HL-60 (cell line): ENCODE measurements at regions not wholly inside any gene's neighbourhood (a gene's known extent, or its start where the extent isn't known, plus 50 kb on each side); places are given as distances from the start of the nearest gene placed in this dataset.
A peak's percentile ranks its signal among the peaks of the same experiment; 100 is the strongest.

ENCODE experiments used
- DNase-seq, 2 experiments: peaks; one replicate each; pipeline ENCODE4 v3.0.0-alpha.2; 2010 to 2020; ENCODE audit warnings: low read depth in 1 of 2, low spot score in 1 of 2
- H3K27ac ChIP-seq: fragments of 250-450 bp; sonication (Bioruptor Pico); replicated peaks from 2 replicates; pipeline ENCODE4 v1.5.1; 2020; ENCODE audit warnings: mild to moderate bottlenecking, moderate library complexity
- H3K27me3 ChIP-seq: fragments of 250-450 bp; sonication (Bioruptor Pico); 2 replicates; pipeline ENCODE4 v1.5.1; 2021; ENCODE audit warnings: mild to moderate bottlenecking, moderate library complexity; ENCODE audit not compliant: insufficient read depth, poor library complexity, severe bottlenecking
- H3K4me3 ChIP-seq: replicated peaks from 2 replicates; pipeline ENCODE4 v1.5.1; 2011; ENCODE audit warnings: mild to moderate bottlenecking, control low read depth, low read length; ENCODE audit not compliant: insufficient read depth
- GABPA ChIP-seq: IDR thresholded peaks from 2 replicates; pipeline ENCODE4 v1.6.1; 2012; ENCODE audit warnings: low read depth
- POLR2AphosphoS5 ChIP-seq: IDR thresholded peaks from 2 replicates; pipeline ENCODE4 v1.6.1; 2012; ENCODE audit warnings: low read depth
- SPI1 ChIP-seq: IDR thresholded peaks from 2 replicates; pipeline ENCODE4 v1.6.1; 2012; ENCODE audit warnings: low read depth, mild to moderate bottlenecking, borderline replicate concordance
- TF ChIP-seq, protein P1 (sequence below): IDR thresholded peaks from one replicate; pipeline ENCODE4 v1.5.1; 2011; ENCODE audit warnings: low read length, control low read depth, inconsistent platforms; ENCODE audit not compliant: insufficient read depth
- TF ChIP-seq, protein P2 (sequence below): IDR thresholded peaks from 2 replicates; pipeline ENCODE4 v1.6.1; 2012; ENCODE audit warnings: low read depth; ENCODE audit not compliant: insufficient replicate concordance

DNA sequence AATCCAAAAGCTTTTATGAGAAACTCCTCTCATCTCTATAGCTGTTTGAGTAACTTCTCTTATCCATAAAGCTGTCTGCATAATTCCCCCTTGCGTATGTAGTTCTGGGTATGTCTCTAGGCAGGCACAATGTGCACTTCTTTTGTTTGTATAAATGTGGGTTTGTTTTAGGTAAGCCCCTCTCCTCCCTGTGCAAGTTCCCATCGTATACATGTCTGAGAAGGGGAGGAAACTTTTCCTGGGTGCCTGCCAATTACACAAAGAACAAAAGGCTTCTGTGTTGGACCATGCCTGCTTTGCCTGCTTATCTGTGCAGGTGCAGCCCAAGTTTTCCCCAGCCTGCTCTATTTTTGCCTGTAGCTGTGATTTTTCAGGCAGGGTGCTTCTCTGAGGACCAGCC, 96.7 kb downstream of the CCER1 start:
- Histone ChIP-seq H3K4me3 (no peak overlapping the region), H3K27me3 (no peaks in the 10 kb centered on the region), H3K27ac (no peak overlapping the region)
- TF ChIP-seq, protein P1, sequence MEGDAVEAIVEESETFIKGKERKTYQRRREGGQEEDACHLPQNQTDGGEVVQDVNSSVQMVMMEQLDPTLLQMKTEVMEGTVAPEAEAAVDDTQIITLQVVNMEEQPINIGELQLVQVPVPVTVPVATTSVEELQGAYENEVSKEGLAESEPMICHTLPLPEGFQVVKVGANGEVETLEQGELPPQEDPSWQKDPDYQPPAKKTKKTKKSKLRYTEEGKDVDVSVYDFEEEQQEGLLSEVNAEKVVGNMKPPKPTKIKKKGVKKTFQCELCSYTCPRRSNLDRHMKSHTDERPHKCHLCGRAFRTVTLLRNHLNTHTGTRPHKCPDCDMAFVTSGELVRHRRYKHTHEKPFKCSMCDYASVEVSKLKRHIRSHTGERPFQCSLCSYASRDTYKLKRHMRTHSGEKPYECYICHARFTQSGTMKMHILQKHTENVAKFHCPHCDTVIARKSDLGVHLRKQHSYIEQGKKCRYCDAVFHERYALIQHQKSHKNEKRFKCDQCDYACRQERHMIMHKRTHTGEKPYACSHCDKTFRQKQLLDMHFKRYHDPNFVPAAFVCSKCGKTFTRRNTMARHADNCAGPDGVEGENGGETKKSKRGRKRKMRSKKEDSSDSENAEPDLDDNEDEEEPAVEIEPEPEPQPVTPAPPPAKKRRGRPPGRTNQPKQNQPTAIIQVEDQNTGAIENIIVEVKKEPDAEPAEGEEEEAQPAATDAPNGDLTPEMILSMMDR: no peak
- TF ChIP-seq, protein P2, sequence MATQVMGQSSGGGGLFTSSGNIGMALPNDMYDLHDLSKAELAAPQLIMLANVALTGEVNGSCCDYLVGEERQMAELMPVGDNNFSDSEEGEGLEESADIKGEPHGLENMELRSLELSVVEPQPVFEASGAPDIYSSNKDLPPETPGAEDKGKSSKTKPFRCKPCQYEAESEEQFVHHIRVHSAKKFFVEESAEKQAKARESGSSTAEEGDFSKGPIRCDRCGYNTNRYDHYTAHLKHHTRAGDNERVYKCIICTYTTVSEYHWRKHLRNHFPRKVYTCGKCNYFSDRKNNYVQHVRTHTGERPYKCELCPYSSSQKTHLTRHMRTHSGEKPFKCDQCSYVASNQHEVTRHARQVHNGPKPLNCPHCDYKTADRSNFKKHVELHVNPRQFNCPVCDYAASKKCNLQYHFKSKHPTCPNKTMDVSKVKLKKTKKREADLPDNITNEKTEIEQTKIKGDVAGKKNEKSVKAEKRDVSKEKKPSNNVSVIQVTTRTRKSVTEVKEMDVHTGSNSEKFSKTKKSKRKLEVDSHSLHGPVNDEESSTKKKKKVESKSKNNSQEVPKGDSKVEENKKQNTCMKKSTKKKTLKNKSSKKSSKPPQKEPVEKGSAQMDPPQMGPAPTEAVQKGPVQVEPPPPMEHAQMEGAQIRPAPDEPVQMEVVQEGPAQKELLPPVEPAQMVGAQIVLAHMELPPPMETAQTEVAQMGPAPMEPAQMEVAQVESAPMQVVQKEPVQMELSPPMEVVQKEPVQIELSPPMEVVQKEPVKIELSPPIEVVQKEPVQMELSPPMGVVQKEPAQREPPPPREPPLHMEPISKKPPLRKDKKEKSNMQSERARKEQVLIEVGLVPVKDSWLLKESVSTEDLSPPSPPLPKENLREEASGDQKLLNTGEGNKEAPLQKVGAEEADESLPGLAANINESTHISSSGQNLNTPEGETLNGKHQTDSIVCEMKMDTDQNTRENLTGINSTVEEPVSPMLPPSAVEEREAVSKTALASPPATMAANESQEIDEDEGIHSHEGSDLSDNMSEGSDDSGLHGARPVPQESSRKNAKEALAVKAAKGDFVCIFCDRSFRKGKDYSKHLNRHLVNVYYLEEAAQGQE: no peak
- TF ChIP-seq GABPA (no peak), SPI1 (no peak), POLR2AphosphoS5 (no peak)
- no peak for DNase-seq

DNA sequence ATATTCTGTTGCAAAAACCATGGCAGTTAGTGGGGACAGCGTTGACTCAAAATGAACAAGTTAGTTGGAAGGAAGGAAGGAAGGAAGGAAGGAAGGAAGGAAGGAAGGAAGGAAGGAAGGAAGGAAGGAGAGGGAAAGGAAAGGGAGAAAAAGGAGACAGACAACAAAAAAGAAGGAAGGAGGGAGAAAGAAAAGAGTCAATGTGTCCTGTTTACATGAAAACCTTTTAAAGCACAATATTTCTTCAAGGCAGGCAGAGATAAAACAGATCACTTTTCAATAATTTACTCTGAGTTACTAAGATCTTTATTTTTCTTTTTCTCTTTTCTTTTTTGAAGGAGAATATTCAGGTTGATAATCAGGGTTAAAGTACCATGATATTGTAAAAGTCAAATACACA, 99.4 kb downstream of the CCER1 start:
- TF ChIP-seq GABPA (no peak), SPI1 (no peak), POLR2AphosphoS5 (no peak)
- TF ChIP-seq, protein P1: no peak
- TF ChIP-seq, protein P2: no peak
- DNase-seq: no peak
- H3K4me3 ChIP-seq: no peak overlapping the region
- H3K27me3 ChIP-seq: no peaks in the 10 kb centered on the region
- H3K27ac ChIP-seq: no peak overlapping the region

DNA sequence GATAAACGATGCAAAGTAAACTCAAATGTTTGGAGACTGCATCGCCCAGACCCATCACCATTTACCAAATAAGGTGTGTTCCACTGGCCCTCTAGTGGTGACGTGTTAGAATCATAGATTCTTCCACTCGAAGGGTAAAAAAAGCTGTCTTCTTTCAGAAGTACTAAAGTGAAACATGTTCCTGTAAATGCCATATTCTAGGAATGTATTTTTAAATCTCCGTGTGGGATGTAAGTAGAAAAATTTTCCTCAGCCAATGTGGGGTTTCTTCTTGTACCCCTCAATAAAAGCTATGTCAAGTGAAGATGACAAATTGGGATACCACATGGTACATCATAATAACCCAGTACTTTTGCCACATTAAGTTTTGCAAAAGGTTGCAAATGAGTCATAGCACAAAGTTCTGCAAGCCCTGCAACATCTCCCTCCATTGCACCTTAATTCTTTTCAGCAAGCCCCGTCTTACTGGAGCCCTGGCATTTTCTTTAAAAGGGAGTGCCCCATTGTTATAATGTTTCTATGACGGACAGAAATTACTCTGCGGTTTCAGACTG, 100.8 kb downstream of the CCER1 start:
- H3K27ac ChIP-seq: no peak overlapping the region
- peak in 1 of 2 experiments; percentile 12 for DNase-seq
- no peak for TF ChIP-seq SPI1
- TF ChIP-seq, protein P1: peak; percentile 55
- TF ChIP-seq POLR2AphosphoS5: no peak
- TF ChIP-seq, protein P2: no peak
- no peak for TF ChIP-seq GABPA
- H3K27me3 ChIP-seq: no peaks in the 10 kb centered on the region
- H3K4me3 ChIP-seq: no peak overlapping the region
